Peyer's patch (tissue), 4 donors: ENCODE measurements at regions not wholly inside any gene's neighbourhood (a gene's known extent, or its start where the extent isn't known, plus 50 kb on each side); places are given as distances from the start of the nearest gene placed in this dataset.
A peak's percentile ranks its signal among the peaks of the same experiment; 100 is the strongest.

Source experiments
- DNase-seq, 3 donors: peaks; one replicate each; pipeline ENCODE4 v3.0.0-alpha.2; 2017 to 2019
- H3K27ac ChIP-seq, 4 donors: fragments of 200-600 bp; sonication (generic); one replicate each; pipeline ENCODE4 v1.5.1; 2016 to 2019
- H3K27me3 ChIP-seq, 2 donors: fragments of 200-600 bp; sonication (generic); one replicate each; pipeline ENCODE4 v1.5.1; 2019
- H3K36me3 ChIP-seq, 3 donors: fragments of 200-600 bp; sonication (generic); one replicate each; pipeline ENCODE4 v1.5.1; 2016 to 2019
- H3K4me1 ChIP-seq, 4 donors: fragments of 200-600 bp; sonication (generic); one replicate each; pipeline ENCODE4 v1.5.1; 2016 to 2019
- H3K4me3 ChIP-seq, 4 donors: fragments of 200-600 bp; sonication (generic); 1 replicate in 3 of 4; 2 replicates in 1 of 4; pipeline ENCODE4 v1.5.1; 2016 to 2019; ENCODE audit warnings: mild to moderate bottlenecking in 1 of 4
- H3K9me3 ChIP-seq, 4 donors: fragments of 200-600 bp; sonication (generic); one replicate each; pipeline ENCODE4 v1.5.1; 2016 to 2019; ENCODE audit warnings: mild to moderate bottlenecking in 1 of 4
- CTCF ChIP-seq, 6 experiments: fragments of 450-650 bp in 4 of 6; fragments of 200-600 bp in 2 of 6; sonication (generic) in 1 of 6; IDR thresholded peaks; one replicate each; pipeline ENCODE4 v1.5.1; 2017 to 2019; ENCODE audit warnings: antibody characterized with exemption in 6 of 6, mild to moderate bottlenecking in 3 of 6, moderate library complexity in 1 of 6
- POLR2A ChIP-seq, 2 donors: fragments of 450-650 bp; IDR thresholded peaks; one replicate each; pipeline ENCODE4 v1.5.1; 2017; ENCODE audit warnings: antibody characterized with exemption in 2 of 2, mild to moderate bottlenecking in 2 of 2, moderate library complexity in 2 of 2

GRCh38 chr3:156620901-156621300 lies 53.5 kb upstream of the TIPARP start:
- TF ChIP-seq CTCF (IDR thresholded peaks at IDR 0.05) (no peak), POLR2A (IDR thresholded peaks at IDR 0.05) (no peak)
- Histone ChIP-seq H3K36me3 (no peaks in the 10 kb centered on the region), H3K27me3 (no peaks in the 10 kb centered on the region), H3K9me3 (no peaks in the 10 kb centered on the region), H3K27ac (no peak overlapping the region), H3K4me3 (no peak overlapping the region), H3K4me1 (no peaks in the 10 kb centered on the region)
- no peak for DNase-seq

DNA sequence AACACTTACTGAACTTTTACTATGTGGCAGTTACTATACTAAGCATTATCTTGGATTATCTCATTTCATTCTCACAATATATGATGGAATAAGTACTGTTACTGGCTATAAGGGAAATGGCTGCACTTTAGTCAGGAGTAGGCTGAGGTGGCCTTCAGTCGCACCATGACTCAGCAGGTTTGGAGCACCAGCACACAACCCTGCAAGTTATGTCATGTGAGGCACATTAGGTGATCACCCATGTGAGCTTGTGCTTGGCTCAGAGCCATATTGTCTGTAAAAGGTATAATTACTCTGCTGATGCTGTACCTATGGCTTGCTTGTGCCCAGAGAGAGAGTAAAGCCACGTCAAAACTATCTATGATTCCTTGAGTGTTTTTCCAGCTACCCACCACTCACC lies 54.1 kb upstream of the TIPARP start:
- Histone ChIP-seq H3K27me3 (no peaks in the 10 kb centered on the region), H3K27ac (no peak overlapping the region), H3K4me3 (no peak overlapping the region), H3K9me3 (no peaks in the 10 kb centered on the region), H3K4me1 (no peaks in the 10 kb centered on the region), H3K36me3 (no peaks in the 10 kb centered on the region)
- TF ChIP-seq POLR2A (IDR thresholded peaks at IDR 0.05), result no peak
- no peak for TF ChIP-seq CTCF (IDR thresholded peaks at IDR 0.05)
- peak in 1 of 3 donors; percentile 75 for DNase-seq

DNA sequence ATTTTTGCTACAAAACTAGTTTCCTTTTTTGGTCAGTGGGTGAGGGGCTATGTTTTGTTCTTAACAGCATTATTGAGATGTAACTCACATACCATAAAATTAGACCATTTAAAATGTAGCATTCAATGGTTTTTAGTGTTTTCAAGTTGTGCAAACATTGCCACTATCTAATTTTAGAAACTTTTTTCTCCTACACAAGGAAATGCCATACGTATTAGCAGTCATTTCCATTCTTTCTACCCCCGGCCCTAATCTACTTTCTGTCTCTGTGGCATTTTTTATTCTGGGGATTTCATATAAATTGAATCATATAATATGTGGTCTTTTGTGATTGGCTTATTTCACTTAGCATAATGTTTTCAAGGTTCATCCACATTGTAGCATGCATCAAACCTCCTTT lies 55.0 kb upstream of the TIPARP start:
- no peaks in the 10 kb centered on the region for H3K36me3 ChIP-seq
- H3K27me3 ChIP-seq, result no peaks in the 10 kb centered on the region
- H3K9me3 ChIP-seq, result no peaks in the 10 kb centered on the region
- H3K4me1 ChIP-seq, result no peaks in the 10 kb centered on the region
- no peak for DNase-seq
- no peak overlapping the region for H3K4me3 ChIP-seq
- no peak overlapping the region for H3K27ac ChIP-seq
- TF ChIP-seq CTCF (IDR thresholded peaks at IDR 0.05) (no peak), POLR2A (IDR thresholded peaks at IDR 0.05) (no peak)

GRCh38 chr3:156617781-156618180 lies 56.6 kb upstream of the TIPARP start:
- Histone ChIP-seq H3K9me3 (no peaks in the 10 kb centered on the region), H3K4me3 (no peak overlapping the region), H3K27me3 (no peaks in the 10 kb centered on the region), H3K36me3 (no peaks in the 10 kb centered on the region), H3K27ac (no peak overlapping the region), H3K4me1 (no peaks in the 10 kb centered on the region)
- no peak for DNase-seq
- no peak for TF ChIP-seq CTCF (IDR thresholded peaks at IDR 0.05)
- no peak for TF ChIP-seq POLR2A (IDR thresholded peaks at IDR 0.05)

GRCh38 chr3:156617145-156617544 lies 57.2 kb upstream of the TIPARP start:
- no peak overlapping the region for H3K4me3 ChIP-seq
- no peaks in the 10 kb centered on the region for H3K27me3 ChIP-seq
- TF ChIP-seq CTCF (IDR thresholded peaks at IDR 0.05) (no peak), POLR2A (IDR thresholded peaks at IDR 0.05) (no peak)
- H3K36me3 ChIP-seq, result no peaks in the 10 kb centered on the region
- no peak overlapping the region for H3K27ac ChIP-seq
- no peaks in the 10 kb centered on the region for H3K9me3 ChIP-seq
- no peak for DNase-seq
- H3K4me1 ChIP-seq, result no peaks in the 10 kb centered on the region

GRCh38 chr3:156615592-156616173 lies 58.7 kb upstream of the TIPARP start:
- no peaks in the 10 kb centered on the region for H3K27me3 ChIP-seq
- TF ChIP-seq CTCF (IDR thresholded peaks at IDR 0.05) (no peak), POLR2A (IDR thresholded peaks at IDR 0.05) (no peak)
- no peak overlapping the region for H3K4me3 ChIP-seq
- H3K36me3 ChIP-seq, result no peaks in the 10 kb centered on the region
- H3K9me3 ChIP-seq, result no peaks in the 10 kb centered on the region
- no peak overlapping the region for H3K27ac ChIP-seq
- H3K4me1 ChIP-seq, result no peaks in the 10 kb centered on the region
- DNase-seq, result no peak
